GM21619 (cell line): ENCODE measurements at regions not wholly inside any gene's neighbourhood (a gene's known extent, or its start where the extent isn't known, plus 50 kb on each side); places are given as distances from the start of the nearest gene placed in this dataset.

Source experiments
- ATAC-seq: cut with Tn5 transposase; IDR thresholded peaks from one replicate; pipeline ENCODE4 v1.9.1; 2021; ENCODE audit not compliant: unreplicated experiment

DNA sequence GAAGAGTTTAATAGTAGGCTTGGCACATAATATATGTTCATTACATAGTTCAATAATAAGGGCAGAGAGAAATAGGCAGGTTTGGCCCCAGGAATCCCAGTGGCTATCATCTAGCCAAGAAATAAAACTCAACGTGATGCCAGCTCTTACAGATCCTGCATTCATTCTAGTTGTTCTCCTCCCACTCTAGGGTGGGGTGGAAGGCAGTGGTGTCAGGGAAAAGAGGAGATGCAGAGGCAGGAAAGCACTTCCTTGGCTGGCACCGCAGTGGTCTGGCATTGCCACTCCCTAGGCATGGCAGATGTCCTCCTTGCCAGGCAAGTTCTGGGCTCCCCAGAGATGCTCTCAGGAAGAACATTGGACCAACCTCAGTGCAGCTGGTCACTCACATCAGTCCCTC is 383.6 kb downstream of the GRIN2B start:
- ATAC-seq, result no peak

DNA sequence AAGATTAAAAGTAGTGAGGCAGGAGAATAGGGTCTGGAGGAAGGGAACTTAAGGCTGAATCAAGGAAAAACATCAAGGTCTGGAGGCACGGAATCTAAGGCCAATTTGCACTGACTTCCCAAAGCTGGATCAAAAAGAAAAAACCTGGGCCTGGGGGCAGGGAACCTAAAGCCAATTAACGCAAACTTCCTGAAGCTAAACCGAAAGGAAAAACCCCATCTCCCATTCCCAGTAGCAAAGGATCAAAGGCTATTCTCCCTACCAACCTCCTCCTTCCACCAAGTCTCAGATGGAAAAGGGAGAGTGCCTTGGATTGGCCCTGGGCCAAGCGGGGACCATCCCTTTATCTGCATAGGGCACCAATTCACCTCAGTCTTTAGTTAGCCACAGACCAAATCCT is 384.2 kb downstream of the GRIN2B start:
- ATAC-seq, result no peak

DNA sequence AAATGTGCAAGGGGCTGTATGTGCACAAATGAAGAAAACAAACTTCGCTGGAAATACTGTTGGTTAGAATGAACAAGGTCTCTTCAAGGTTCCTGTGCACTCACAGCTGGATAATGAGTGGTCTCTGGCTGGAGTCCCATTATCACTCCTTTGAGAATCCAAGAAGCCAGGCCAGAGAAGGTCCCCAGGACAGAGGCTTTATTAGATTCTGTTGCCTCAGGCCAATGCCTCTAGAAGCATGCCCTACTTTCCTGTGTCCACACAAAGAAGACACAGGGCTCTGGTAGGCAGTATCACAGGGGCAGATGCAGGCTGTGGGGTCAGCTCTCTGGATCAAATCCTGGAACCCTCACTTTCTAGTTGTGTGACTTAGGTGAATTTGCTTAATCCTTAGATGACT is 384.7 kb downstream of the GRIN2B start:
- ATAC-seq, result no peak

DNA sequence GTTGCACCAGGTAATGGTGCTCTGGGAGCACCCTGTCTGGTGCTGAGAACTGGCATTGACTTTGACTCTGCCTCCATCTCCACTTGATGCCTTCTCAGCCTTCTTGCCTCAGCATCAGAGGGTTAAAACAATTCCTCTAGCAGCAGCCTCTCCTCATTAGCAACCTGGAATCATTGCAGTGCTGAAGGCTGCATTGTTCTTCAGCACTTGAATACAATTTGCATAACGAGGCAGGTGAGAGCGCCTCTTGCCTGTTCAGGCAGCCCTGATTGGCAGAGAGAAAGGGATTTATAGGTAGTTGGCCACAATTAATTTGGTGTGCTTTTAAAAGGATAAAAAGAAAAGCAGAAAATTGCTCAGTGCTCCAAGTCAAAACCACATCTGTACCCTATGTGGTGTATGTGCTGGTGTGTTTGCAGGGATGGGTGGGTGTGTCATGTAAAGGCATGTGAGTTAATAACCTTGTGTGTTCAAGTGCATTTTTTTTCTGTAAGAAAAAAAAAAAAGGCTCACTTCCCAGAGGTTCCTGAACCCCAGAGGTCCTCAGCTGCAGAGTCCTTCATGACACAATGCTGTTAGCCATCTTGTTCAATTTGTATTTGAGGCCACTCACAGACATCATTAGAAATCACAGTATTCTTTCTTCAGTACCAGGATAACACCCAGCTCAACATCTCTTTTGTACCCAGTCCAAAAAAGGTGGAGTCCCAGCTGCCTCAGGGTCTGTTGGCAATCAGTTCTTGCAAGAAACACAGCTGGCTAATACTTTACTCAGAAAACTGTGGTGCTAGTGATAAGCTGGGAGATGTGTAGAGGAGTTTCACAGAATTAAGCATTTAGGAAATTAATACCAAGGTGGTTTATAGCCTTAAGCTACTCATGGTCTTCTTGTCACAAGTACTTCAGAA is 385.6 kb downstream of the GRIN2B start:
- ATAC-seq, result no peak

DNA sequence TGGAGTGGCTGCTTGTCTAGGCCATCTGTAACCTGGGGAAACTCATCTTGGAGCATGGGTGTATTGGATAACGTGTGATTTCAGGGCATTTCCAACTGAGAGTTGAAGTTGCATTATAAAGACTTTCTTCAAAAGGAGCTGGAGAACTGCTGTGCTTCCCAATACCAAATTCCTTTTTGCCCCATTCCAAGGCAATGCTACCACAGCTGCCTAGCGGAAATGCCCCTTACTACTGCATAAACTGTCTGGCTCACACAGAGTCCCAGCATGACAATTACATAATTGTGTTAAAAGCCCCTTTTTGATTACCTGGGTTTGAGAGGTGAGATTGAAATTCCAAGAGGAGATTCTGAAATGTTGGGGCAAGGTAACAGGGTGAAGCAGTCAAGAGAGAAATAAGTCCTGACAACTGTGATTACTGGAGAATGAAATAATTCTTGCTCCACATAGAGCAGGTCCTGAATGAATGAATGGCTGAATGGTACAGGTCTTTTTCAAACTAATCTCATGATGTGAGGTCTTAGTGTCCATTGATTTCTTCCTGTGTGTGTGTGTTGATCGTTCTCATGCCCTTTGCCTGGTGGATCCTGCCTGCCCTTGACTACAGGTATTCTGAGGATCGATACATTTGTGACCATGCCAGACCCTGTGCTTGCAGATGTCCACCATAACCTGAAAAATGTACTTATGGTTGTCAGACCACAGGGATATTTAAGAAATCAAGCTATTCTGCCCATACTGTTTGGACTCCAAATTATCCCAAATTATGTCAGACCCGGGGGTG is 386.5 kb downstream of the GRIN2B start:
- no peak for ATAC-seq

DNA sequence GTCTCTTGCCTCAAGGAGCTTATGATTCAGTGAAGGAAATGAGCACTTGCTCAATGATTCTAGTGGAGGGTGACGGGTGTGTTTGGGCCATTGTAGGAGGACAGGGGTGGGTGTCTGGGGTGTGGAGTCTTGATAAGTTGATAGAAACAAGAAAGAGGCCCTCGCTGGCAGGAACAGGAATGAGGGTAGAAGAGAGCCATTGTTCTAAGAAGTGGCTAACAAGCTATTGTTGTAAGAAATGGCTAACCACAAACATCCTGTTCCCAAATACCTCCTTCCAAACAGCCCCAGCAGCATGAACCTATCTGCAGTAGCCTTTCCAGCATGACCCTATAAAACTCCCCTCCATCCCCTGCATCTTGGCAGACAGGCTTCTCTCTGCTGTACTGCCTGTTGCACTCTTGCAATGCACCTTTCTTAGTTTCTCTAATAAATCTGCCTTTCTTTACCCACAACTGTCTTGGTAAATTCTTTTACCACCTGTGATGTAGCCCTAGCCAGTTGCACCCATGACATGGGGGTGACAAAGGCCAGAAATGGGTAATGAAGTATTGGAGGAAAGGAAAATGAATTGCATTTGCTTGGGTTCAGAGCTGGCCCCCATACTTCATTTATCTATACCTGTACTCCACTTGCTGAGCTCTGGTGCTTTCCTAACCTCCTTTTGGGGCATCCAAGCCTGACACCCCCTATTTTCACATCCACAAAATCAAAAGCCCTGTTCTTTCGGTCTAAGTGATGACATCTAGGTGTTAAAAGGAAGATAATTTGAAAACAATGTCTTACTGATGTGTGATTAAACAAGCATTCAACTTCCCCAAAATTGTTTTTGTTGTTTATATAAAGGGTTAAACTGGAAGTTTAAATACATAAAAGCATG is 389.1 kb downstream of the GRIN2B start:
- no peak for ATAC-seq

DNA sequence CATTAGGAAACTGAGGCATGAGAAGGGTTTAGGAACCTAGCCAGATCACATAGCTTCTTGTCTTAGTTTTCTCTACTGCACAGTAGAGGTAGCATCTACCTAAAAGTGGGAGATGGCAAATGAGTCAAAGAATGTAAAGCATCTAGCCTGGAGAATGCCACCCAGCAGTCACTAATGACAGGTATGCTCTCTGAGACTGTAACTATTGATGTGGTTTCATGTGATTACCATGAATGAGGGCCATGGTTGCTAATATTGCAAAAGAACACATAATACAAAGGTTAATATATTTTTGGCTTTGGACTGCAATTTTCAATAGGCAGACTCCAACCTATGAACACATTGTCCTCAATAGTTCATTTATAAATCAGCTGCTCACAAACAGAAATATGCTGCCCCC is 389.9 kb downstream of the GRIN2B start:
- no peak for ATAC-seq

DNA sequence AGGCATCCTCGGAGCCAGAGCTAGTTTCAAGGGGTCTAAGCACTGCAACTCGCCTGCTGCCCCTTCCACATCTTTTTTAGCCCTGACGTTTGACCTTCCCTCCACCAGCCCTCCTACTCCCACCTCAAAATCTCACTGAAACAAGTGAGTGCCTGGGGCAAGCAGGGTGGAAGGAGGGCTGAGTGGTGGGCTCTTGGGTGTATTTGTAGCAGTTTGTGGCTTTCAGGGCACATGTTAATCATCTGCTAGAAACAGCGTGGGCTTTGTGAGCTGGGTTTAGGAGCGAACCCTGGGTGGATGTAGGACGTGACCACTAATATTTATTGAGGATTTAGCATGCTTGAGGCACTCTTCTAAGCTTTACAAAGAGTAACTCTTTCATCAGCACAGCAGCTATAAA is 390.3 kb downstream of the GRIN2B start:
- ATAC-seq, result no peak

DNA sequence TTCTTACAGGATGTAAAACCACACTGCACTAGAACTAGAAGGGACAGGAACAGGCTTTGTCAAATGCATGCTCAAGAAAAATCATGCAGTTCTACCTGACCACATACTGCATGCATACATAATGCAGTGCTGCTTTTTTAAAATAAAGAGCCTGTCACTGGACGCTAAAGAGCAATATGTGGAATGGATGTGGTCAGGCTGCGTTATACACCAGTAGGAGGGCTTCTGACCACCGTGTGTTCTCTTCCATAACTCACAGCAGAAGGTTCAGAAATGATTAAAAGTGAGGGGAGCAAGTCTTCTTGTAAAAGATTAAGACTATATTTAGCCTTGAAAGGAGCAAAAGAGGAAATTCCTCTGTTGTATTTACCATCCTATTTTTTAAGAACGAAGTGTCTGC is 392.0 kb downstream of the EMP1 start:
- ATAC-seq, result no peak

DNA sequence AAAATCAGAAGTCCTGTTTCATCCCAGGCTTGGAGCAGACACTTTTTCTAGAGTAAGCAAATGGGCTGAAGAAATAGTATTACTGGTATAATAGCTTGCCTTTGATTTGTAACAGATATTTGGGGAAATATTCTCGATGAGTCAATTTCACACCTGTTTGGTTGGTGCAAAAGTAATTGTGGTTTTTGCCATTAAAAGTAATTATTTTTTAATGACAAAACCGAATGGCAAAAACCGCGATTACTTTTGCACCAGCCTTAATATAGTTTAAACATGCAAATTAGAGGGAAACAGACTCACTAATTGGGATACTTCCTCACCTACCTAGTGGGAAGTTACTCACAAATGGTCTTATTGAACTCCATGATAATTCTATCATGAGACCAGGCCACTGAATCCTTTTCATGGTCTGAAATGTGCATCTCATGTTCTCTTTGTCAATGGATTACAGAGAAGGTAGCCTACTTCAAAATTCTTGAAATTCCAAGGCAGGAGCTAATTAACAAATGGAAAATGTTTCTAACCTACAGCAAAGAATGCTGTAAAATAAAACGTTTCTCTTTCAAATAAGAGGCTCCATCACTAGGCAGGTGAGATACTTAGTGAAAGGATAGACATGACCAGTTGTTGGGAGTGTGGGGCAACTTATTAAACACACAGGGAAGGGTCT is 391.3 kb downstream of the EMP1 start:
- no peak for ATAC-seq

DNA sequence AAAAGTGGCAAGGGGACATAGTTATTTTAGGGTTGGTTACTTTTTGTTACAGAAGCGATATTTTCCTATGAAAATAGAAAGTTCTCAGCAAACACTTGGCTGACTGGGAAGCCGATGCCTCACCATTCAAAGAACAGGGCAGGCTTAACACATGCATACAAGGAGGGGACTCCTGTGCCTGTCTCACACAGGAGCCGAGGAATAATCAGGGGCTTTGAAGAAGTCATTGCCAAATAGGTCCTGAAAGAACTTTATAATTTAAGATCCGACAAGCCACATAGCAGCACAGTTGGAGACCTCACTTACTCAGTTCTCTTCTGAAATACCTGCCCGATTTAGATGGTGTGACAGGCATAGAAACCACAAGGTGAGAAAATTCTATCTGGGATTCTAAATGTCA is 389.8 kb downstream of the EMP1 start:
- ATAC-seq, result no peak

DNA sequence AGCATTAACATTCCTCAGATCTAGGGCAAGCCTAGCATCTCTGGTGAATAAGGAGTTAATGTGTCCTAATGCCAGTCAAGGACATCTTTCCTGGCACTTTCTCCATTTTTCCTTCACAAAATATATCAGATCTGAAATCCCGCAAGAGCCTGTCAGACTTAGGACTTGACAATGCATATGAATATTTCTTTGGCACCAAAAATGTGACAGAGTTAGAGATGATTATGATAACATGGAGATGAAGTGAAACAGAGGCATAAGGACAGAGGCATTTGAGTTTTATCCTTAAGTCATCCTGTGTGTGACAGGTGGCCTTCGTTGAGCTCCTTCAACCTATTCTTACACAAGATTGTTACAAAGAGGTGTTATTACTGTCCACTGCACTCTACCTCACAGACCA is 388.0 kb downstream of the EMP1 start:
- no peak for ATAC-seq

DNA sequence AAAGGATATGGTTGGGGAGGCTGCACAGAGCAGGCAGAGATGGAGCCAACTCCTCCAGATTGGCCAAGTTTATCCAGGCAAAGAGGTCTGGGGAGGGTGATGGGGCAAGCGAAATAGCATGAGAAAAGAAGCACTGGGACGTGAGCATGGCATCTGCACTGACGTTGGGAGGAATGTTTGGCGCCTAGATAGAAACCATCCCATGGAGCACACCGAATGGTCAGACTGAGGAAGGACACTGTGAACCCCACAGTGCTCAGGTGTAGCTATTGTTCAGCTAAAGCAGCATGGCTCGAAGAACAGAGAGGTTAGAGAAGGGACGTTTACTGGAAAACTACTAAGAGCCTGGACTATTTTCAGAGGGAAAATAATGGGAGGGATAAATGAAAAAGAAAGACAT is 387.1 kb downstream of the EMP1 start:
- ATAC-seq, result no peak

DNA sequence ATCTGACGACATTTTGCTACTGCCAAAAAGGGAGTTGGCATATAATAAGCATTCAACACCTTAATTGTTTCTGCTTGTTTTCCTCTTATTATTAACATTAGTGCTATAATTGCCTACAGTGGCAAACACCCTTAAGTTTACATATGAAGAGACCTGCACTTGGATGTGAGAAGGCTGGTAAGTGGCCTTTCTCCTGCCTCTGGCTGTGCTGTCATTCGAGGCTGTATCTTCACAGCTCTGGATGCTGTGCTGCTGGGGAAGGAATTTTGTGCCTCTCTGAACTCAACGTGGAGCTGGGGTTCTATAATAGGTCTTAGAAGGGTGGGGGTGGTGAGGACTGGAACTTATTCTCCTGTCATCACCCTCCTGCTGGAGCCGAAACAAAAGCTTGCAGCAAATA is 385.9 kb downstream of the EMP1 start:
- ATAC-seq, result no peak

DNA sequence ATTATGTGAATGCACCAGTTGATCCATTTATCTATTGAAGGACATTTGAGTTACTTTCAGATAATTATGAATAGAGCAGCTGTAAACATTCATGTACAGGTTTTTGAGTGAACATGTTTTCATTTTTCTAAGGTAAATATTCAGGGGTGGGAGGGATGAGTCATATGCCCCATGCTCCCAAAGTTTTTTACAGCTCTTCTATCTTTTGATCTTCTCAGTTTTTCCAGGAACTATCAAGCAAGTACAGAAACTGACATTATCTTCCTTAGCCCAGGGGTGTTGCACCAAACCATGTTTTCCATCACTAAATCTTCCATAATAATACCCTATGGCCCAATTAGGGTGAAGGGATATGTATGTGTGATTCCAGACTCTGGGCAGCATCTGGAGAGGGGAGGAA is 384.5 kb downstream of the EMP1 start:
- no peak for ATAC-seq

DNA sequence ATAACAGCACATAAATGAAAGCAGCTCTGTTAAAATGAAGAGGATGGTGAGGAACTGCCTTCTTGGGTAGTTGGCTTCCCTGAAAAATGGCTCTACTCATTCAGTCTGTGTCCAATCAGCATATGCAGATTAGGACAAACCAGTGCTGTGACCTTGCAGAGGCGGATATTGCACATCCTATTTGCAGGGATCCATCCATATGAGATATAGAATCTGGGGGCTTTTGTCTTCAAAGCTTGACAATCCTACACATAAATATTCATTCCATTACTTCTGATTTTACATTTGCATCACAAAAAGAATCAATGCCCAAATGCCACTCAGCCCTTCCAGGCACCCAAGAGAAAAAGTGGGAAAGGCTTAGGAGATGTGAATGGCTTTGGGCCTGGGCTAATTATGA is 383.7 kb downstream of the EMP1 start:
- ATAC-seq, result no peak

DNA sequence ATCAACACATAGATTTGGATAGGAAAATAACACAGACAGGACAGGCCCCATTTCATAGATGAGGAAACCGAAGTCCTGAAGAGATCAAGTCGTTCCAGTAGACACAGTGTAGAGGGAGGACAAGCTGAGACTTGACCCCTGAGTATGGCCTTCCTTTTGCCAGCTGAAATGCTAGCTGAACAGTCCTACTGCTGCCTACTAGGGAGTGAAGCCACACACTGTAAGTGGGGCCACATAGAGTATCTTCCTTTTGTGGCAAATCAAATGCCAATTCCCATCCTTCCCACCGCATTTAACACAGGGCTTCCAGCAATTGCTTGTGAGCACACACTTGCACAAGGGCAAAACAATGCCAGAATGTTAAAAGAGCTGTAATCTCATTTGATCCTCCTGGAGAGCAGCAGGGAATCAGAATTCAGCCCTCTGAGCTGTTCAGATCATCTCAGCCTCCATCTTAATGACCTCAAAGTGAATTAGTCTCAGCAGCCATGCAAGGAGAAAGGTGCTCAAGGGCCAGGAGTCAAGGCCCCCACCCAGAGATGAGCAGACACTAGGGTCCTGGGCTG is 380.5 kb downstream of the EMP1 start:
- ATAC-seq, result no peak

DNA sequence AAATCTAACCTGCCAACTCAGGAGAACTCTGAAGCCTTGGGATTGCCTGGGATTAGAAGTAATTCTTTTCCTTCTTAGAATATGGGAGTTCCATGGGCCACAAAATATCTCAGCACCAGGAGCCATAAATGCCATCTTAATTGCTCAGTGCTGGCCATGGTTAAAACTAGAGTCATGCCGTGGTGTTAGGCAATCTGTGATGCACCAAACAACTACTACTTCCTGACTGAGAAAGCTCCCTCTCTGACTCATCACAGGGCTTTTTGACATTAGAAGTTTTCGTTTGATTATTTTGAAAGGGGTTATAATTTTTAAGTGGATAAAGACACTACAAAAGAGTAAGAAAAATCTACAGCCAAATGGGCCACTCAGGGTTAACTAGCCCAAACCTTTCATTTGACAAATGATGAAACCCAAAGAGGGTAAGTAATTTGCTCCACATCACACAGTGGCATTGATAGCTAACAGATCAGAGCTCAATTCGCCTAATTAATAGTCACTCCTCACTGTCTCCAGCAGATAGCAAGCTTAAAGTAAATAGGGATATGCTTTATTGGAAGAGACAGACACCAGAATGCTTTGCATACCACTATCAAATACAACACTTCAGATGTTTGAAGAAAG is 377.3 kb downstream of the EMP1 start:
- ATAC-seq, result no peak

DNA sequence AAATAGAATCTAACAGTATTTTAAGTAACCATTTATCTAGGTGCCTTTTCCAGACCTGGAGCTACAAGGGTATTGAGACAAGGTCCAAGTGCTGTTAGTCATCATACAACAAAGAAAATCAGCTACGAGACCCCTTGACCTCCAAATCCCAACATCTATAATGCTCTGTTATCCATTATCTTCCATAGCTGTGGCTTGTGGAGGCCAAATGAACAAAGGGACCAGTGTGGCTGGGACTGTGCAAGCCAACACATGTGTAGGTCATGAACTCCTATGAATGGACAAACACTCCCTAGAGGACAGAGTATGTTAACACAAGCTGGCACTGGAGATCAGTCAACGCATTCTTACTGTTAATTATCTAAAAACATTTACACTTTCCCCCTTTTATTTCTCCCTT is 374.5 kb downstream of the EMP1 start:
- ATAC-seq, result no peak
